Fibroblast of skin of right biceps (primary cell): ENCODE measurements at regions not wholly inside any gene's neighbourhood (a gene's known extent, or its start where the extent isn't known, plus 50 kb on each side); places are given as distances from the start of the nearest gene placed in this dataset.

Experiments
- DNase-seq: peaks from one replicate; pipeline ENCODE4 v3.0.0-alpha.2; 2013

DNA sequence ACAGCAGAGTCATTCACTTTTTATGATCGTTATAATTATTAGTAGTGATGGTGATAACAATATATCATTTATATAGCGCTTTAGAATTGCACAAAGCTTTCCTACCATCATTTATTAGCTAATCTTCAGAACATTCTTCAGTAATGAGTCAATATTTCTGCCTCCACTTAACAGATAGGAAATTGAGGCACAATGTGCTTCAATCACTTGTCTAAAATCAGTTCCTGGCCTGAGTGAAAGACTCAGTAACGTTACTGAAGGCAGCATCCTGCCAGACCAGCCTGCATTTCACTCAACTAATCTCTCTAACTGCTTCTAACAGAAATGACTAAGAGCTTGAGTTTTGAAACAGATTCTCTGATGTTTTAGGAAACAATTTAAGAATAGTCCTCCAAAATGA is 412.1 kb downstream of the MZT1 start:
- DNase-seq = no peak

DNA sequence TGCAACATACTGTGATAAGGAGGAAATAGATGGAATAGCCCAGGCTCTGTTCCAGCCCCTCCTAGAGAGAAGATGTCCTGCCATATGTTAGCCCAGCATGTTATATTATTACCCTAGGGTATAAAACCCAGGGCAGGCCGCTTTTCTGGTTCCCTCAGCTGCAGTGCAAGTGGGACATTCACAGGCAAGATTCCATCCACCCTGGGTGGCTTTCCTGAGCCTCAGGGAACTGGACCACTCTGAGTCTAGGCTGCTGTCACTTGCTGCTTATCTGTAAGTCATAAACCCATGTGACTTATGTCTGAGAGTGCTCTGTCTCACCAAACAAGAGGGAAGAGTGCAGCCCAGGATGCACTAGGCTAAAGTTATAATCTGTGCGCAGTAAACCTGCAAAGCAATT is 413.2 kb downstream of the MZT1 start:
- no peak for DNase-seq

DNA sequence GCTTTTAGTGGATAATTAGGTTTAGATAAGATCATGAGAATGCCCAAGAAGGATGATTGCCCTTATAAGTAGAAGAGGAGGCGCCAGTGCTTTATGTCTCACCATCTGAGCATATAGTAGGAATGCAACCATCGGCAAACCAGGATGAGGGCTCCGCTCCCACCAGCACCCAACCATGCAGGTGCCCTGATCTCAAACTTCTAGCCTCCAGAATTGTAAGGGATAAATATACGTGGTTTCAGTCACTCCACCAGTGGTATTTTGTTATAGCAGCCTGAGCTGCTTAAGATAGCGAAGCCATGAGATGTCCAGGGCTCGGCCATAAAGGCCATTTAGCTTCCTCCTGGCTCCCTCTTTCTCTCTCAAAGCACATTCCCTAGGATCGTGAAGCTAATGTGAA is 413.9 kb downstream of the MZT1 start:
- no peak for DNase-seq

DNA sequence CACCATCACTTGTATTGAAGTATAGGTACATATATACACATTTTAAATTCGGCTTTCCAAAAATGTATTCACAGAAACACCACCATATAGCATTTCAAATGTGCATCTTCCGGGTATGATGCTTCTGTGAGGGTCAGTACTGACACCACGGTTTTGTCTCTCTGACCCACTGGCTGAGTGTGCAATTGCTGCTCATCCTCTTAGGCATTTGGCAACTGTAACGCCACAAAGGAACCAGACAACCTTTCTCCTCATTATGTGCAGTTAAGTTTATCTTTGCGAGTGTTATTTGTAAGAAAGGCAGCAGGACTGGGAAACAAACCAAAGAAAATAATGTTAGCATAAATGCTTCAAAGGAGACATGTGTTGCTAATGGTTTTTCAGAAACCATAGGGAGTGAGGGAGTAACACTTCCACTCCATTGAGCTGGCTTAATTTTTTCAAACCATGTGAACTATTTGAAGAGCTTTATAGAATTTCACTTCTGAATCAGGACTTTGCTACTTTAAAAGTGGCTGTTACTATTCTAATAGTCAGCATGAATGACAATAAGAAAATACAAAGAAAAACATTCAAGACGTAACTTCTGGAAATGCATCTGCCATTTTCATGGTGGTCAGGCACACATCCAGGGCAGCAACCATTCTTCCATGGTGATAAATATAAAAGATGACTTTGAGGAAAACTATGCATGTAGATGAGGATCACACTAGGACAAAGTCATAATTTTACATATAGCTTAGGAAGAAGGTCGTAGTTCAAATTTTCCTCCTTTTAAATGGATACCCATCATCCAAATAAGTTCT is 423.3 kb downstream of the MZT1 start:
- peak; percentile 68 for DNase-seq

DNA sequence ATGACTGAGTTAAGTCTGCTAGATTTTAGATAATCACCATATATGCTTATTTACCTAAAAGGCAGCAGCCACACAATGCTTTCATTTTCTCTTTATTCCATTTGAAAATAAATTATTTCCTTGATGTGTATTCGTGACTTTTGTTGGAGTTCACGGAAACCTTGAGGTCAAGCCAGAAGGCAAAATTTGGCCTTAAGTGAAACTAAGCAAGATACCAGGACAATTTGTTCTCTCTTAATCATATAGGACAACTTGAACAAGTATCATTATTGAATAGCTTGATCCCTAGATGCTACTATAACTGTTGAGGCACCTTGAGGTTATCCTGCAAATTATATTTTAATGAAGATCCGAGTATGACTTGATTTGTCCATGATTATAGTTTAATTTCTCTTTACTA is 429.2 kb upstream of the DACH1 start:
- DNase-seq = no peak

DNA sequence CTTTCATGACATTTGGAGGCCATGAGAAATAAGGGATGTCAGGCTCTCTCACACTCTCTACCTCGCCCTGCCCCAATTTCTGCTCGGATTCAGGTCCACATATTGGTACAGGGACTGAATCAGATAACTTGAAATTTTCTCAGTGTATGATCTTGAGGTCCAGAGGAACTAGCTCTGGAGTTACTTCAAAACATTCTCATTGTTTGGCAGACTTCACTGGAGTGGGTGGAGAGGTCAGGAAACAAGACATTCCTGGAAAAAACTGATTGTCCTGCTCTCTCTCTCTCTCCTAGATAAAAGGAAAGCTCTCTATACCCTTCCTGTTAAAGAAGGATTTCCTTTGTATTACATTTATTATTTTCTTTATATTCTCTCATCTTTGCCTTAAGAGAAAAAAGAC is 428.1 kb upstream of the DACH1 start:
- peak; percentile 36 for DNase-seq

DNA sequence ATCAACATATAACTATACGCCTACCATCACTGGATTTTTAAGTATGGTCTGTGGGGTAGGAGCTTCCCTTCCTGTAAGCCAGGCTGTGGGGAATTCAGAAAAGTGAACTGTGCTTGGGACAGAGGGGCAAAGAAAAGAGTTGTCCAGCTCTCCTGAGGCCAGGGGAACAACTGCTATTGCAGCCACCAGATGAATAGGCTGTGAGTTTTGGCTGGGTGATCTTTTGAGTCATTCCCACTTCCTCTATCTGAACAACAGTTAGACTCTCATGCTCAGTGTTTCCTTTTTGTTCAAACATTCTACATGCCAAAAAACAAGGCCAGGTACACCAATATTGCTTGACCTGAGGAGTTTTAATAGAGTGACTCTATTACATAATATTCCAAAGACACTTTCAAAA is 426.2 kb upstream of the DACH1 start:
- DNase-seq = no peak

DNA sequence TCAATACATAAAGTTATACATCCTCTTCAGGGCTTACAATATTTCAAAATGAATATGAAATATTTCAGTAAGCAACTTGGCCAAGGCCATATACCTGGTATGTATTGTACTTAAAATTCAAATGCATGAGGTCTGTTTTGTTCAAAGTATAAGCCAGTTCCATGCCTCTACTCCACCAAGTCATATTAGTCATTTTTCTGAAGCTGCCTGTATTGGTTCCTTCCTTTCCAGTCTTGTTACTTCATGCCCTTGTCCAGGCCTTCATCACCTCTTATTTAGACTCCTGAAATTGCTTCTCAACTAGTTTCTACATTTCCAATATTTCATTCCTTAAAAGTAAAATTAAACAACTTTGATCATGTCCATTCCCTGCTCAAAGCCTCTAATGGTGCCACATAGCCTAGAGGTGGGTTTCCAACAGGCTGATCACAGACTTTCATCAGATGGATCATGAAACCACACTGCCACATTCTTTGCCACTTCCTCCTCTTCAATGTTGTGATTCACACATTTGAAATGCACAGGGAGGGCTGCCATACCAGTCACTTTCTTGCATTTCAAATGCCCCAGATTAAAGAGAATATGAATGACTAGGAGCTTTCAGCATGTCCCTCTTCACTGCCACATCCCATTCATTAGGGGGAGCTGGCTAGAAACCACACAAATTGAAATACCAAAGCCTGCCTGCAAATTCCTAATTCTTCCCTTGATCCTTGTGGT is 424.1 kb upstream of the DACH1 start:
- peak; percentile 93 for DNase-seq

DNA sequence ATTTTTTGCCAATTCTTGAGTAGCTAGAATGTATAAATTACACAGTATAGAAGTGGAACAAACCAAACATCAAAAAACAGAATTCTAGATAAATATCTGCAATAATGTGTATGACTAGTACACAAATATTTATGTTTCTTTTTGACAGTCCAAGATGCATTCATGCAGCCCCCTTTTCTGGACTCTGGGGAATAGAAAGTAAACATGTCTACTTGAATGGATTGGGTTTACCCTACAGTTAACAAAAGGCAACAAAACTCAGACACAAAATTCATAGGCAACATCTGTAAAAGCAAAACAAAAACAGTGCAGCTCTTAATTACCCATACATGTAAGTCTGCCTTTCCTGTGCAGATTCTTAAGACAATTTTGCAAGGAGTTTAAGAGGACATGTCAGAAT is 419.4 kb upstream of the DACH1 start:
- DNase-seq = no peak

DNA sequence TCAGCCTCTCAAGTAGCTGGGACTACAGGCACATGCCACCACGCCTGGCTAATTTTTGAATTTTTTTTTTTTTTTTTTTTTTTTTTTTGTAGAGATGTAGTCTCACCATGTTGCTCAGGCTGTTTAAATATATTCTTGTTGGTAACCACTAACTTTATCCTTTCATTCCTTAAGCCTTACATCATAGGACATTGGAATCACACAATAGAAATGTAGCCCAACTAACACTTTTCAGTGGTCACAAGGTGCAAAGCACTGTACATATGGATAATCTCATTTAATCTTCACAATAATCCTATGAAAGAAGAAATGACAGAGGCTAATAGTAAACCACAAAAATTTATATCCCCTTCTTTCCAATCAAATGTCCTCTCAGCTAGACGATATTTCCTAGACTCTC is 417.8 kb upstream of the DACH1 start:
- peak; percentile 16 for DNase-seq

DNA sequence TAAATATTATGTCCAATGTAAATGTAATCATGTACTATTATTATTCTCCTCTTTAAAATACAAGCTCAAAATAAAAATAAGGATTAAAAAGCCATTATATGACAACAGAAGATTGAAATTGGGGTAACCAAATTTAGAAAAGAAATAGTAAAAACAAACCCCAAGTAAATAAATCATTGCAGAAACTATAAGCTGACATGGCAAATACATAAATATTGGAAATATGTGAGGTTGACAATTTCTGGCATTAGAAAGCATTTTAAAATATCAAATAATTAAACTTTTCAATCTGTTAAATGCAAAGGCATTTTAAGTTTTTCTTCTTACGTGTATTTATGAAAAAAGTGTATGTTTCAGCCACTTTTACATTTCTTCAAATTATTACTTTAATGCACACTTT is 394.7 kb upstream of the DACH1 start:
- no peak for DNase-seq

DNA sequence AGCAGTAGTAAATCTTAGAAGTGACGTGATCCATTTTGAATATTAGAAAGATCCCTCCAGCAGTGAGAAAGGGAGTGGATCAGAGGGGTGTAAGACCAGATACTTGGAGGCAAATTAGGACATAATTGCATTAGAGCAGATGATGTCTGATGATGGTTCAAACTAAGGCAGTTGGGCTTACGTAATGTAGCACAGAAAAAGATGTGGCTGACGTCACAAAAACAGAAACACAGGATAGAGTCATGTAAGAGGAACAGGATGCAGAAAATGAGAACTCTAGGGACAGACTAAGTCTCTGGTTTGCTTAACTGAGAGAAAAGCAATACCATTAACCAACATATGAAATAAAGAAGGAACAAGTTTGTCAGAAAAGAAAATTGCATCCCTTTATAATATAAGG is 392.5 kb upstream of the DACH1 start:
- DNase-seq = no peak

DNA sequence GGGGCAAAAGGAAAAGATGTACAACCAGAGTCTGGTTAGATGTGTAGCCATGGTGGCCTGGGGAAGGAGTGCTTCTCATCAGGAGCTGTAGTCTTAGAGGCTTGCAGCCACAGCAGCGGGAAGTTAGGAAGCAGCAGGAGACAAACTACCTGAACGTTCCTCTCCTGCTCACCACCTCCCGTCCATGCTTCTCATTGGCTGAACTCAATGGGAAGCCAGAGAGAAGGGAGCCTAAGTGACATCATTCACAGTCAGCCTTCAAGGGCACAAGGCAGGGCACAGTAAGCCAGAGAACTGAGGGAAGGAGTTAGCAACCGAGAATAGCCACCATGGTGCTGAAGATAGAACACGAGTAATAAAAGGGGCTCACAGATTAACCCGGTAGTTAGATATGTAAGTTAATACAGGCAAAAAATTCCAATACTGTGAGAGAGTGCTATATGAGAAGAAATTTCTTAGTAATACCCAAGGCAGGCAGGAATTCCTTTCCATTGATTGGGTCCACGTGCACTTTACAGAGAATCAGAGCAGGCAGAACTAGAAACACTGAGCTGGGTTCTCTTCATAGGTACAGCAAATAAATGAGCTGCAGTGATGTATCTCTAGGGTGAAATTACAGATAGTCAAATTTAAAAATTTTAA is 391.5 kb upstream of the DACH1 start:
- peak; percentile 13 for DNase-seq

DNA sequence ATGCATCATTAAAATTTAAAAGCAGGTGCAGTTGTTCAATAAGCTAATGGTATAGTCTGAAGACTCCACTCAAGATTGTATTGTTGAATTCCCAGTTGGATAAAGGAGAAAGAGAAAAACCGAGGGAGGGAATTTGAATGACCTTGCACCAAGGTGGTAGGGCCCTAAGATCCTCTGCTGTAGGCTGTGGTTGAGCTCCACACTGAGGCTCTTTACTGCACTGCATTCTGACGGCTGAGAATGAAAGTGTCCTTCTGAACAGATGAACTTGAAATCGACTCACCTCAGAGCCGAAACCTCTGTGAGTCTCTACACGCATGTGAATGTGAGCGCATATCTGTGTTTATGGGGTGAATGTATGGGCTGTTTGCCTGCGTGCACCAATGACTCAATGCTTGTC is 388.9 kb upstream of the DACH1 start:
- peak; percentile 40 for DNase-seq

DNA sequence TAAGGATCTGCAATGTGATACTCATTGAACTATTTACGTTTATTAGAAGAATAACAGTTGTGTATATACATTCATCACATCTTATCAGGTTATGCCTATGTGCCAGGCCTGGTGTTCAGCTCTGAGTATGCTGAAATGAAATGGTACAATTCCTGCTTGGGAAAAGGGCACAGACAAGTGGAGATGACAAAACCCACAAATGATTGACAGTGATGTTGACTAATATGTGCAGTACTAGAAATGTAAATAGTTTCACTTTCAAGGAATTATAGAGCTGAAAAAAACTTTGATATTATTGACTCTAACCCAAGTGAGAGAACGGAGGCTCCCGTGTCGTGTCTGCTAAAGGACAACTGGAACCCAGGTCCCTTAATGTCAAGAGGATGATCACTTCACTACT is 386.8 kb upstream of the DACH1 start:
- no peak for DNase-seq

DNA sequence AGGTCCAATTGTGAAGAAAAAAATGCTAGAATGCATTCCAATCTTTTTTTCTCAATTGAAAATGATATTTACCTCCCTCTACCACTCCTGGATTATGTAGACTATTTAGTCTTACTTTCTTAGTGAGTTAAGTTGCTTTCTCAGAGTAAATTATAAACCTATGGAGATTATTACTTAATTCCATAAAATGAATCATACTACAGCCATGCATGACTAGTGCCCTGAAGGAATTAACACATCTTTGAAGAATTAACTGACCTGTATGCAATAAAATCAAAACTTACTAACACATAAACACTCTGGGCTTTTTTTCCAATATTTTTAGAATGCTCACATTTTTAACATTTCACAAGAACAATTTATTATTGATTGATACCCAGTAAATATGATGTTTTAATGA is 379.4 kb upstream of the DACH1 start:
- peak; percentile 57 for DNase-seq

DNA sequence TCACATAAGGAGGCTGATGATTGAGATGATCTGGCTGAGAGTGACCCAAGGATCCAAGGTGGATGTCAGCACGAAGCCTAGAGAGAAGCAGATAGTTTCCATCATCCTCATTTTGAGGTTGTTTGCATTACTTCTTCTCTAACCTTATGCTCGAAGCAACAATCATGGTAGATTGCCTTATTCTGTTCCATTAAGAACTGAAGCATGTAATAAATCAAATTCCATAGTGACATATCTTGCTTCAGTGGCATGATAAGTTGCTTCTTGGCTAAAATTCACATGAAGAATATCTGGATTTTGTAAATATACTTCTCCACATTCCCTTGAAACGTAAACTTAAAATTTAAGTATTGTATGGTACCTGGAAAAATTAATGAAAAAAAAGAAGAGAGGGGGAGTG is 377.8 kb upstream of the DACH1 start:
- DNase-seq = no peak

DNA sequence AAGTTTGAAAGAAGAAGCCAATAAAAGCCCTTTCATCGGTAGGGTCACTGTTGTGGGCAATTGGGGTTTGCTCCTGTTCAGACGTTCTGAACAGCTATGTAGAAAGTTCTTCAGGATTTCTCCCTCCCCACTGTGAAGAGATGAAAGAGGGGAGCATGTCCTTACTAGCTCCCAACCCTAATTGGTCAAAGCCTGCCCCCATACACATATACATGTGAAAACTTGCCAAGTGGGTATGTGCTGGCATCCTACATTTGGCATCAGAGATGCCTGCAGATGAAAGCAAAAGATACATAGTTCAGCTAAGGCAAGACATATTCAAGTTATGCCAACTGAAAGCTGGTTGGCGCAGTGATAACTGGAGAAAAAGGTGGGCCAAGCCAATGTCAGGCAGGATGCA is 363.1 kb upstream of the DACH1 start:
- no peak for DNase-seq

DNA sequence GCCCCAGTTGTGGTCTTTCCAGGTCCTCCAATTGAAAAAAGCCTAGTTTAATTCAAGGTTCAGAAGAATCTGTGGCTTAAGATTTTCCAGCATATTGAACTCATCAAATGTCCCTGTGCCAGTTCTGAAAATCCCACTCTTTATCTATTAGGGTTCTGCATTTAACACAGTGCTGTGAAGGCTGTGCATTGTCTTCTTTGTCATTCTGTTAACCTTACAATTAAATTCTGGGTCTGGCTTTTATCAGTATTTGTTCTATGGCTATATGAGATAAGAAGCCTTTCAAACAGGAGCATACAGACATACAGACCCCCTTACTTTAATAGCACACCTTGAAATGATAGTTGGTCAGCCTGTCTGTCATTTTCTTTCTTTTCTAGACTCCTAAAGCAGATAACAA is 362.1 kb upstream of the DACH1 start:
- DNase-seq = no peak

DNA sequence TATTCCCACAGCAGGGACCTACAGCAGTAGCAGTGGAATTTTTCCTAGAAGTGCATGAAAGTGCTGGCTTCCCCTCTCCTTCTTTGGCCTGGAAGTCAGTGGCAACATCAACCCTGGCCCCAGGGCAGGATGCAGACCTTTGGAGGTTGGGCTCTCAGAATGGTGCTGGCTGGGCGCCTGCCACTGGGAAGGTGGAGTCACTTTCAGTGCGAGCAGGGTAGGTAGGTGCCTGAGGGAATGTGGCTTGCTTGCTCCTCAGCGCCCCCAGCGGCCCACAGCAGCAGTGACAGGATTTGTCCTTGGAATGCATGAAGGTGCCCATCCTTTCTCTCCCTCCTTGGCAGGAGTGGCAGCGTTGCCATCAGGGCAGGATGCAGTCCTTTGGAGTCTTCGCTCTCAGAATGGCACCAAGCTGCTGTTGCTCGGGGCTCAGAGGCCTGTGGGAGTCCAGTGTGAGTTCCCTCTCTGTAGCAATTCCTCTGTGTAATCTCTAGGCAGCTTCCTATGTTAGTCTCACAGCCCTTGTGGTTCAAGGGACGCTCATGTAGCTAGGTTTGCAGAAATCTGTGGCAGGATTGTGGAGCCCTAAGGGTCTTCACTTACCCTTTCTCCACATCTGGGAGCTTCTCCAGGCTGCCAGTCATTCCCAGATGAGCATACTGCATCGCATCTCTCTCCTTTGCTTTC is 354.4 kb upstream of the DACH1 start:
- DNase-seq = no peak

DNA sequence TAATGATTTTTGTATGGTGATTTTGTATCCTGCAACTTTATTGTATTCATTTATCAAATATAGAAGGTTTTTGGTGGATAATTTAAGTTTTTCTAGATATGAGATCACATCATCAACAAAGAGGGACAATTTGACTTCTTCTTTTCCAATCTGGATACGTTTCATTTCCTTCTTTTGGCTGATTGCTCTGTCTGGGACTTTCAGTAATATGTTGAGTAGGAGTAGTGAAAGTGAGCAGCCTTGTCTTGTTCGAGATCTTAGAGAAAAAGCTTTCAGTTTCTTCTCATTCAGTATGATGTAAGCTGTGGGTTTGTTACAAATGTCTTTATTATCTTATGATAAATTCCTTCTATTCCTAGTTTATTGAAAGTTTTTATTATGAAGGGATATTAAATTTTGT is 352.0 kb upstream of the DACH1 start:
- no peak for DNase-seq

DNA sequence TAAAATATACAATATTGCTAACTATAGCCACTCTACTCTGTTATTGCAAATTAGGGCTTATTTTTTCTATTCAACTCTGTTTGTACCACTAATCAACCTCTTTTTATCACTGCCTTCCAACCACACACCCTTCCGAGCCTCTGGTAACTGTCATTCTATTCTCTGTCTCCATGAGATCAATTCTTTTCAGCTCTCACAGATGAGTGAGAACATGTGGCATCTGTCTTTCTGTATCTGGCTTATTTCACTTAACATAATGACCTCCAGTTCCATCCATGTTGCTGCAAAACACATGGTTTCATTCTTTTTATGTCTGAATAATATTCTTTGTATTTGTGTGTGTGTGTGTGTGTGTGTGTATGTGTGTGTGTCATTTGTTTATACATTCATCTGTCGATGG is 350.1 kb upstream of the DACH1 start:
- no peak for DNase-seq

DNA sequence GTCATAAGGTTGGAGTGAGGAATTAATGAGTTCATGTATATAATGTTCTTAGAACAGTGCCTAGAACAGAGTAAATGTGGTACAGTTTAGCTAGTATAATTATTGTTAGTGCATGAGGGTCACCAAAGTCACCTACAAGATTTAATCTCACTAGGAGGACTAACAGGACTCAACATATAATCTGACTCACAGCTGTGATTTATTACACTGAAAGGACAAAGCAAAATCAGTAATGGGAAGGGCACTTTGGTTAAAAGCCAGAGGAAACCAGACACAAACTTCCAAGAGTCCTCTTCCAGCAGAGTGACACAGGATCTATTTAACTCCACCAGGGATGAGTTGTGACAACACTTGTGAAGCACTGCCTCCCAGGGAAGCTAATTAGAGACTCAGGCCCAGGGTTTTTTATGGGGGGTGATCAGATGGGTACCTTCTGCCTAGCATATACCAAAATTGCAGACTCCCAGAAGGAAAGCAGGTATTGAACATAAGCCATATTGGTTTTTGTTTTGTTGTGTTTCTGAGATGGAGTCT is 341.2 kb upstream of the DACH1 start:
- DNase-seq = no peak
